ENCODE measurements at regions not wholly inside any gene's neighbourhood (a gene's known extent, or its start where the extent isn't known, plus 50 kb on each side); places are given as distances from the start of the nearest gene placed in this dataset.

- TF ChIP-seq FOXM1 (IDR thresholded peaks at IDR 0.05; ENCODE audit: borderline replicate concordance, low read depth), result no peak
- no peak for TF ChIP-seq TEAD4 (IDR thresholded peaks at IDR 0.05)
- no peak for TF ChIP-seq YY1 (IDR thresholded peaks at IDR 0.05; ENCODE audit: low read depth)
- no peak for TF ChIP-seq ZBTB7A (IDR thresholded peaks at IDR 0.05; ENCODE audit: low read depth)
- no peak for TF ChIP-seq NFIC (IDR thresholded peaks at IDR 0.05)
- no peak for TF ChIP-seq USF1 (IDR thresholded peaks at IDR 0.05)
- no peak for TF ChIP-seq EP300 (IDR thresholded peaks at IDR 0.05; ENCODE audit: borderline replicate concordance)
- no peak for TF ChIP-seq CEBPB (IDR thresholded peaks at IDR 0.05)
- TF ChIP-seq MAX (IDR thresholded peaks at IDR 0.05), result no peak
- no peak for TF ChIP-seq REST (IDR thresholded peaks at IDR 0.05; ENCODE audit: low read depth)
Observed at GRCh38 chr1:78415165-78415564, 75.6 kb upstream of the PTGFR start.

- no peak for TF ChIP-seq TEAD4 (IDR thresholded peaks at IDR 0.05)
- TF ChIP-seq FOXM1 (IDR thresholded peaks at IDR 0.05; ENCODE audit: borderline replicate concordance, low read depth), result no peak
- TF ChIP-seq YY1 (IDR thresholded peaks at IDR 0.05; ENCODE audit: low read depth), result no peak
- TF ChIP-seq CREB1 (IDR thresholded peaks at IDR 0.05; ENCODE audit: low read depth), result no peak
- TF ChIP-seq CEBPB (IDR thresholded peaks at IDR 0.05), result no peak
- TF ChIP-seq ZBTB7A (IDR thresholded peaks at IDR 0.05; ENCODE audit: low read depth), result no peak
- TF ChIP-seq MAX (IDR thresholded peaks at IDR 0.05), result no peak
- no peak for TF ChIP-seq REST (IDR thresholded peaks at IDR 0.05; ENCODE audit: low read depth)
- TF ChIP-seq USF1 (IDR thresholded peaks at IDR 0.05), result no peak
- no peak for TF ChIP-seq EGR1 (IDR thresholded peaks at IDR 0.05)
- TF ChIP-seq TCF12 (IDR thresholded peaks at IDR 0.05; ENCODE audit: low read depth), result no peak
- TF ChIP-seq TAF1 (IDR thresholded peaks at IDR 0.05; ENCODE audit: low read depth), result no peak
- no peak for TF ChIP-seq NFIC (IDR thresholded peaks at IDR 0.05)
- TF ChIP-seq RAD21 (IDR thresholded peaks at IDR 0.05; ENCODE audit: low read depth), result no peak
- TF ChIP-seq EP300 (IDR thresholded peaks at IDR 0.05; ENCODE audit: borderline replicate concordance), result no peak
Observed at GRCh38 chr1:78419309-78419708, 71.5 kb upstream of the PTGFR start.

- TF ChIP-seq USF1 (IDR thresholded peaks at IDR 0.05) (no peak), REST (IDR thresholded peaks at IDR 0.05; ENCODE audit: low read depth) (no peak), EGR1 (IDR thresholded peaks at IDR 0.05) (no peak), TEAD4 (IDR thresholded peaks at IDR 0.05) (no peak), ZBTB7A (IDR thresholded peaks at IDR 0.05; ENCODE audit: low read depth) (no peak), CREB1 (IDR thresholded peaks at IDR 0.05; ENCODE audit: low read depth) (no peak), CEBPB (IDR thresholded peaks at IDR 0.05) (no peak), TCF12 (IDR thresholded peaks at IDR 0.05; ENCODE audit: low read depth) (no peak), EP300 (IDR thresholded peaks at IDR 0.05; ENCODE audit: borderline replicate concordance) (no peak), TAF1 (IDR thresholded peaks at IDR 0.05; ENCODE audit: low read depth) (no peak), NFIC (IDR thresholded peaks at IDR 0.05) (no peak), RAD21 (IDR thresholded peaks at IDR 0.05; ENCODE audit: low read depth) (no peak), FOXM1 (IDR thresholded peaks at IDR 0.05; ENCODE audit: borderline replicate concordance, low read depth) (no peak), MAX (IDR thresholded peaks at IDR 0.05) (no peak), YY1 (IDR thresholded peaks at IDR 0.05; ENCODE audit: low read depth) (no peak)
Observed at GRCh38 chr1:78420181-78420580, 70.6 kb upstream of the PTGFR start.

GRCh38 chr1:78420688-78421087 is 70.1 kb upstream of the PTGFR start:
- no peak for TF ChIP-seq CREB1 (IDR thresholded peaks at IDR 0.05; ENCODE audit: low read depth)
- no peak for TF ChIP-seq RAD21 (IDR thresholded peaks at IDR 0.05; ENCODE audit: low read depth)
- no peak for TF ChIP-seq EGR1 (IDR thresholded peaks at IDR 0.05)
- TF ChIP-seq TEAD4 (IDR thresholded peaks at IDR 0.05), result no peak
- TF ChIP-seq TCF12 (IDR thresholded peaks at IDR 0.05; ENCODE audit: low read depth), result no peak
- no peak for TF ChIP-seq USF1 (IDR thresholded peaks at IDR 0.05)
